ENCODE measurements at regions not wholly inside any gene's neighbourhood (a gene's known extent, or its start where the extent isn't known, plus 50 kb on each side); places are given as distances from the start of the nearest gene placed in this dataset.
"Not testable (repeated sequence)": the region's sequence is repeated elsewhere in the genome, so short reads cannot be mapped to it uniquely, and the experiment has no call there.

DNA sequence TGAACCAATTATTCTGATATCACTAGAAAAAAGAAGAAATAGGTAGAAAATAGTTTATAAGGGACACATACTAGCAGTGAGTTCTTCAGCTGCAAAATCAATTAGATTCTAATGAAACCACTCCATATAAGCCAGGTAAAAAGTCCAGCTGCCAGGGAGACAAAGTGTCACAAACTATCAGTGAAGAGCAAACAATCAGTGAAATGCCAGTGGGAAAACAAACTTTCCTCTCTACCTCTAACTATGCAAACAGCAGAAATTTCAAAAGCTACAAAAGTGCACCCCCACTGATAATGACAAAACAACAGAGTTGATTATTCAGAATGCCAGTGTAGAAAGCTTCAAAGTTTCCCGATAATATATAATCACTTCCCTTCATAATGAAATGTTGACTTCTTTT is 637.2 kb upstream of the ITGA1 start (continued):
- TF ChIP-seq, protein P1, sequence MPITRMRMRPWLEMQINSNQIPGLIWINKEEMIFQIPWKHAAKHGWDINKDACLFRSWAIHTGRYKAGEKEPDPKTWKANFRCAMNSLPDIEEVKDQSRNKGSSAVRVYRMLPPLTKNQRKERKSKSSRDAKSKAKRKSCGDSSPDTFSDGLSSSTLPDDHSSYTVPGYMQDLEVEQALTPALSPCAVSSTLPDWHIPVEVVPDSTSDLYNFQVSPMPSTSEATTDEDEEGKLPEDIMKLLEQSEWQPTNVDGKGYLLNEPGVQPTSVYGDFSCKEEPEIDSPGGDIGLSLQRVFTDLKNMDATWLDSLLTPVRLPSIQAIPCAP (CRISPR knock-in tag; IDR thresholded peaks at IDR 0.05): no peak
- TF ChIP-seq ZNF416 (CRISPR knock-in tag; IDR thresholded peaks at IDR 0.05) (no peak), ESRRA (CRISPR knock-in tag; IDR thresholded peaks at IDR 0.05; ENCODE audit: borderline replicate concordance) (no peak)

GRCh38 chr5:52156809-52157208 is 630.9 kb upstream of the ITGA1 start:
- H3K27me3 Mint-ChIP-seq (ENCODE audit: low read depth); CTCF ChIA-PET; DNase-seq (ENCODE audit: low spot score); POLR2A ChIA-PET; H3K4me3 Mint-ChIP-seq; H3K27ac Mint-ChIP-seq; ATAC-seq; H3K4me1 Mint-ChIP-seq; H3K36me3 Mint-ChIP-seq: not testable (repeated sequence)
- H3K9me3 Mint-ChIP-seq: peaks cover 15% of the 10 kb centered on the region

- H3K36me3 Mint-ChIP-seq; H3K27me3 Mint-ChIP-seq (ENCODE audit: low read depth); H3K4me3 Mint-ChIP-seq; CTCF ChIA-PET; H3K27ac Mint-ChIP-seq; ATAC-seq; DNase-seq (ENCODE audit: low spot score); POLR2A ChIA-PET; H3K4me1 Mint-ChIP-seq: not testable (repeated sequence)
- peaks cover 11% of the 10 kb centered on the region for H3K9me3 Mint-ChIP-seq
These were observed 621.9 kb upstream of the ITGA1 start for GRCh38 chr5:52165806-52166205.

DNA sequence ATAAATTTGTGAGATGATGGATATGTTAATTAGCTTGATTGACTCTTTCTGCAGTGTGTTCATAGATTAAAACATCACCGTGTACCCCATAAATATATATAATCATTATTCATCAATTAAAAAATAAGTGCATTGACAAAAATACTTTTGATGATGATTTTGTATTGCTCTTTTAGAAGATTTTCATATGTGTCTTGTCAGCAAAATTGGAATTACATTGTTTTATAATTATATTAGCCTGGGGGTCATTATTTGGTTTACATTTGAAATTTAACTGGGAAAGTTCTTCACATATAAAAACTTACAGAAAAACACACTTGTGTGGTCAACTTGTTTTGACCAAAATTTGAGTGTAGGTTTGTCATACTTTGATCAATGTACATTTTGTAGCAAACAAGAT is 614.6 kb upstream of the ITGA1 start:
- H3K4me3 Mint-ChIP-seq: no peak overlapping the region
- TF ChIP-seq, protein P2, sequence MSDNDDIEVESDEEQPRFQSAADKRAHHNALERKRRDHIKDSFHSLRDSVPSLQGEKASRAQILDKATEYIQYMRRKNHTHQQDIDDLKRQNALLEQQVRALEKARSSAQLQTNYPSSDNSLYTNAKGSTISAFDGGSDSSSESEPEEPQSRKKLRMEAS (CRISPR knock-in tag; IDR thresholded peaks at IDR 0.05): no peak
- TF ChIP-seq ZNF423 (CRISPR knock-in tag; IDR thresholded peaks at IDR 0.05): no peak
- no peak for TF ChIP-seq ERG (CRISPR knock-in tag; IDR thresholded peaks at IDR 0.05)
- TF ChIP-seq OVOL2 (CRISPR knock-in tag; IDR thresholded peaks at IDR 0.05; ENCODE audit: borderline replicate concordance): no peak
- no peaks in the 10 kb centered on the region for H3K4me1 Mint-ChIP-seq
- H3K27ac Mint-ChIP-seq: no peak overlapping the region
- ATAC-seq (no peak), DNase-seq (ENCODE audit: low spot score) (no peak)
- POLR2A ChIA-PET: no interaction called here
- no peaks in the 10 kb centered on the region for H3K36me3 Mint-ChIP-seq
- H3K27me3 Mint-ChIP-seq (ENCODE audit: low read depth): no peaks in the 10 kb centered on the region
- CTCF ChIA-PET: no interaction called here
- H3K9me3 Mint-ChIP-seq: peaks cover 8% of the 10 kb centered on the region

- Mint-ChIP-seq H3K27ac (no peak overlapping the region), H3K9me3 (0 out of 2 replicates have a peak, but pooled peaks cover 5% of the 10 kb centered on the region), H3K4me3 (no peak overlapping the region), H3K36me3 (no peaks in the 10 kb centered on the region), H3K4me1 (no peaks in the 10 kb centered on the region), H3K27me3 (ENCODE audit: low read depth) (no peaks in the 10 kb centered on the region)
- CTCF ChIA-PET: no interaction called here
- ATAC-seq (no peak), DNase-seq (ENCODE audit: low spot score) (no peak)
- POLR2A ChIA-PET: no interaction called here
- TF ChIP-seq GRHL2 (CRISPR knock-in tag; IDR thresholded peaks at IDR 0.05; ENCODE audit: insufficient replicate concordance, severe bottlenecking) (no peak), CREM (CRISPR knock-in tag; IDR thresholded peaks at IDR 0.05) (no peak), HMGXB4 (CRISPR knock-in tag; IDR thresholded peaks at IDR 0.05) (no peak), CTCF (IDR thresholded peaks at IDR 0.05) (no peak), HMGA2 (CRISPR knock-in tag; IDR thresholded peaks at IDR 0.05) (no peak), ELF4 (CRISPR knock-in tag; IDR thresholded peaks at IDR 0.05; ENCODE audit: low read depth) (no peak), CREB1 (CRISPR knock-in tag; IDR thresholded peaks at IDR 0.05) (no peak), ATF2 (CRISPR knock-in tag; IDR thresholded peaks at IDR 0.05; ENCODE audit: borderline replicate concordance, low read depth) (no peak), STAT6 (CRISPR knock-in tag; conservative IDR thresholded peaks at IDR 0.05; ENCODE audit: low read depth) (no peak), JUN (CRISPR knock-in tag; IDR thresholded peaks at IDR 0.05) (no peak)
These were observed 610.5 kb upstream of the ITGA1 start for GRCh38 chr5:52177193-52177592.

All from WTC11 (cell line).